ENCODE measurements at regions not wholly inside any gene's neighbourhood (a gene's known extent, or its start where the extent isn't known, plus 50 kb on each side); places are given as distances from the start of the nearest gene placed in this dataset.
A peak's percentile ranks its signal among the peaks of the same experiment; 100 is the strongest.

DNA sequence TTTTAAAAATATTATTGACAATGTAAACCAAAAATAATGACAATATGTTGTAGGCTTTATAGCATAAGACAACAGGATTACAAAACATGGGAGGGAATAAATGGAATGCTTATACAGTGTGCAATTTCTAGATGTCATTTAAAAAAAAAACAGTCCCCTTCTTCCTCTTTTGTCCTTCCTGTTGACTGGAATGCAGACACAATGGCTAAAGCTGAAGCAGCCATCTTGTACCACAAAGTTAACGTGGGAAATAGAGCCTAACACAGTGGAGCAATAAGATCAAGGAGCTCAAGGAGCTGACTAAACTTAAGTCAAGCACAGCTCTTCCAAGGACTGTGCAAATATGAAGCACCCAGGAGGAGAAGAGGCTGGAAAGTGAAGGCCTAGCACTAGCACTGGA lies 208.1 kb downstream of the ARHGAP12 start:
- no peak for DNase-seq (ENCODE audit: low read depth in 4 of 4, low spot score in 3 of 4)

- no peak for DNase-seq (ENCODE audit: low read depth in 4 of 4, low spot score in 3 of 4)
Observed at GRCh38 chr10:31709476-31709875, 219.2 kb downstream of the ARHGAP12 start.

GRCh38 chr10:31709028-31709427 lies 219.6 kb downstream of the ARHGAP12 start:
- DNase-seq (ENCODE audit: low read depth in 4 of 4, low spot score in 3 of 4), result no peak

GRCh38 chr10:31708474-31708873 lies 220.2 kb downstream of the ARHGAP12 start:
- DNase-seq (ENCODE audit: low read depth in 4 of 4, low spot score in 3 of 4), result no peak

DNA sequence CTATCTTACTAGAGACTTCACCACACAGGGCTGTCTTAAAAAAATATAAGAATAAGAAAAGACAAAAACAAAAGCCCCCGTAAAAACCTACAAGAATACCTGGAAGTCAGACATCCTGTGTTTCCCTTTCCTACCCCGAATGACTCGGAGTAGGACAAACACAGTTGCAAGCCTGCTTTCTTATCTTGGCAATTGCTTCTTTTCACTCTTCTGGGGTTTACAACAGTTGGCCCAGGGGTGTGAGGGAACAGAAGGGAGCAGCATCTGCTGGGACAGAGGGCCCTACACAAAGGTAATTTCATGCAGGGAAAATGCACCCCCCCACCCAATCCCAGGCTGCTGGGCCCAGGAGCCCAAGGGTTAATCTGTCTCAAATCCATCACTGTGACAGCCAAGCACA lies 220.6 kb downstream of the ARHGAP12 start:
- no peak for DNase-seq (ENCODE audit: low read depth in 4 of 4, low spot score in 3 of 4)

- peak in 3 of 4 donors; percentile 27 to 48 (median 37) for DNase-seq (ENCODE audit: low read depth in 4 of 4, low spot score in 3 of 4)
Observed at GRCh38 chr10:31707093-31708039, 221.3 kb downstream of the ARHGAP12 start.

DNA sequence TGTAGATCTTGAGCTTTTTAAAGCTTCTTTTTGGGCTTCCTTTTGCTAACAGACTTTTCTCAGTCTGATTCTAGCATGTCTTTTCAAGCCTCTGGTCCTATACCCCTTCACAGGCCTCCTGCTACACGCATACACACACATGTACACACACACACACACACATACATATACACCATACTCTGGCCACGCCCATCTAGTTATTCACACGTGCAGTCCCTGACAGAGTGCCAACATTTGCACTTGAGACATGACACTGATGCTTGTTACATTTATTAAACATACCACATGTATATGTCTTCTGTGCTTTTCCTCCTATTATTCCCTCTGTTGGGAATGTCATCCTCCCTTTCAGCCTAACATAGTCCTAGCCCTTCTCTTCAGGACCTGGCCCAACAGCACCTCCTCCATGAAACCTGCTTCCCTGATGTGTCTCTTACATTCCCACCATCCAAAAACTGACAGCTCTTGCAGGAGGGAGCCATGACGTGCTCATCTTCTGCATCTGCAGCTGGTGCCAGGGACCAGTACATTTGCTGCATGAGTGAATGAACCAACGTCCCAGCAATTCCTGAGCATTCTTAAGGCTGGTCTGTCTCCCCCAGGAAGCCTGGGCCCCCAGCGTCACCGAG lies 222.1 kb downstream of the ARHGAP12 start:
- DNase-seq (ENCODE audit: low read depth in 4 of 4, low spot score in 3 of 4), result no peak

GRCh38 chr10:31705136-31705535 lies 223.5 kb downstream of the ARHGAP12 start:
- DNase-seq (ENCODE audit: low read depth in 4 of 4, low spot score in 3 of 4), result no peak

DNA sequence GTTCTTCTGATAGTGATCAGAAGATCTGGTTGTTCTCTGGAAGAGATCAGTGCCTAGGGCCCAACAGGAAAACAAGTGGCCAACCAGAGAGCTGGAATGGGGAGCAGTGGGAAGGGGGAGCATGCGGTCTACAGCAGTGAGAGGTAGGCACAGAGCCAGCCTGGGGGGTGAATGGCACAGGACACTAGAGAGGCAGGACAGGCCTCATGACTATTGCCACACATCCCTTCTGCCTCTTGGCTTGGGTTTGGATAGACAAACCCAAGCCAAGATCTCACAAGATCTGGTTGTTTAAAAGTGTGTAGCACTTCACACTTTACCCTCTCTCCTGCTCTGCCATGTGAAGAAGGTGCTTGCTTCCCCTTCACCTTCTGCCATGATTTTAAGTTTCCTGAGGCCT lies 224.4 kb downstream of the ARHGAP12 start:
- DNase-seq (ENCODE audit: low read depth in 4 of 4, low spot score in 3 of 4), result no peak

DNA sequence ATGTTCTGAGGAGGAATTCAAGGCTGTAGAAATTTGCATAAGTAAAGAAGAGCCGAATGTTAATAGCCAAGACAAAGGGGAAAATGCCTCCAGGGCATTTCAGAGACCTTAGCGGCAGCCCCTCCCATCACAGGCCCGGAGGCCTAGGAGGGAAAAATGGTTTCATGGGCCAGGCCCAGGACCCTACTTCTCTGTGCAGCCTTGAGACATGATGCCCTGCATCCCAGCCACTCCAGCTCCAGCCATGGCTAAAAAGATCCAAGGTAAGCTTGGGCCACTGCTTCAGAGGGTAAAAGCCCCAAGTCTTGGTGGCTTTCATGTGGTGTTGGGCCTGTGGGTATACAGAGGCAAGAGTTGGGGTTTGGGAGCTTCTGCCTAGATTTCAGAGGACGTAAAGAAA lies 225.7 kb downstream of the ARHGAP12 start:
- DNase-seq (ENCODE audit: low read depth in 4 of 4, low spot score in 3 of 4), result no peak

DNA sequence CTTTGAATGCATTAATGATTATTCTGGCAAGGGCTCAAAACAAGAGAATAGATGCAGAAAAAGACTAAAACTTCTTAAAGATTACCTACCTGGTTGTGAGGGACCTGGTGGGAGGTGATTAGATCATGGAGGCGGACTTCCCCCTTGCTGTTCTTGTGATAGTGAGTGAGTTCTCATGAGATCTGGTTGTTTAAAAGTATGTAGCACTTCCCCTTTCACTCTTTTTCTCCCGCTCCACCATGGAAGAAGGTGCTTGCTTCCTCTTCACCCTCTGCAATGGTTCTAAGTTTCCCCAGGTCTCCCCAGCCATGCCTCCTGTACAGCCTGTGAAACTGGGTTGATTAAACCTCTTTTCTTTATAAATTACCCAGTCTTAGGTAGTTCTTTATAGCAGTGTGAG lies 226.6 kb downstream of the ARHGAP12 start:
- DNase-seq (ENCODE audit: low read depth in 4 of 4, low spot score in 3 of 4), result no peak

DNA sequence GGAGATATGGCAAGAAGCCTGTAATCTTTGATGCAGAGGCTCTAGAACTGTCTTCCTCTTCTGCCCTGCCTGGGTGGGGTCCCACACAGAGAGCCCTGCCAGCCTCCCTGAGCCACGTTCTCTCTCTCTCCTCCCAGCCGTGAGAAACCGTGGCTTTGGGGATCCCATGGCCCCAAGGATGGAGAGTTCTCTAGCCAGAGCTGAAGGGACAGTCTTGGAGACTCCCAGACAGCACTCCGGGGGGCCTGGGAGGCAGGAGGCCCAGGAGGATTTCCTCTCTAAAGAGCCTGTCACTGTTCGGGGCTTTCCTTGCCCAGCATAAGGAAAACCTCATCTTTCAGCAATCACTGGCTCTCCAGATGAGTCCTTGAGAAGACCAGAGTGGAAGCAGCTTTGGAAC lies 227.1 kb downstream of the ARHGAP12 start:
- no peak for DNase-seq (ENCODE audit: low read depth in 4 of 4, low spot score in 3 of 4)

- no peak for DNase-seq (ENCODE audit: low read depth in 4 of 4, low spot score in 3 of 4)
Observed at GRCh38 chr10:31700181-31700611, 228.4 kb downstream of the ARHGAP12 start.

- DNase-seq (ENCODE audit: low read depth in 4 of 4, low spot score in 3 of 4), result no peak
Observed at GRCh38 chr10:31698181-31698830, 230.3 kb downstream of the ARHGAP12 start.

GRCh38 chr10:31697271-31698180 lies 231.1 kb downstream of the ARHGAP12 start:
- peak in 1 of 4 donors; percentile 27 for DNase-seq (ENCODE audit: low read depth in 4 of 4, low spot score in 3 of 4)

- no peak for DNase-seq (ENCODE audit: low read depth in 4 of 4, low spot score in 3 of 4)
Observed at GRCh38 chr10:31694929-31695837, 233.4 kb downstream of the ARHGAP12 start.

DNA sequence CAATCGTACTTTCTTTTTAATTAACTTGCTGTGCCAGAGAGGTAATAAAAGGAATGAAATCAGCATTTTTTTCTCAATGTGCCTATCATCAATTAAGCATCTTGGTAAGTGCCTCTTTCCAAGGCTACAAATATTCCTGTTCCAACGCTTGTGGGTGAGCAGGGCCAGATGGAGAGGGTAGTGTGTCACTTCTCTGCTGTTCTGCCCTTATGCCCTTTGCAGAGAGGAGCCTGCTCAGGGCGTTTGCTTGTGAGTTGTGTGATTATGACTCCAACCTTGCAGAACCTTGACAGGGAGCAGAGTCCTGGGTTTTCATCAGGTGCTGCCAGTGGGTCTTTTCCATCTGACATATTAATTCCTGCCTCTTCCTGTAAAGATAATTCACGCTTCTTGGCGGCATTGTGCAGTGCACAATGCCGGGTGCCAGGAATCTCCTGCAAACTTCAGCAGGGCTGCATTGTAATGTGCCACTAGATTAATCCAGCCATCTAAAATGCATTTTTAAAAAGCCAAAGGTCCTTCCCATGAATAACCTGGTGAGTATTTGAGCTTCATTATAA lies 234.4 kb downstream of the ARHGAP12 start:
- no peak for DNase-seq (ENCODE audit: low read depth in 4 of 4, low spot score in 3 of 4)

GRCh38 chr10:31693491-31693890 lies 235.1 kb downstream of the ARHGAP12 start:
- DNase-seq (ENCODE audit: low read depth in 4 of 4, low spot score in 3 of 4), result no peak

DNA sequence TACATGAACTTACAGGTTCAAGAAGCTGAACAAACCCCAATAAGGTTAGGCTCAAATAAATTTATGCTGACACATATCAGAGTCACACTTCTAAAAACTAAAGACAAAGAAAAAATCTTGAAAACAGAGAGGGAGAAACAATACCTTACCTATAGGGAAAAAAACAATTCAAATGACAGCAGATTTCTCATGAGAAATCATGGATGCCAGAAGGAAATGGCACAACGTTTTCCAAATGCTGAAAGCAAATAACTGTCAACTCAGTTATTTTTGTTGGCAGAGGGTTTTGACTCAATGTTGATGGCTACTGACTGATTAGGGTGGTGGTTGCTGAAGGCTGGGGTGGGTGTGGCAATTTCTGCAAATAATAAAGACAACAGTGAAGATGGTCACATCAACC lies 239.4 kb downstream of the ARHGAP12 start:
- no peak for DNase-seq (ENCODE audit: low read depth in 4 of 4, low spot score in 3 of 4)

Data from left renal pelvis (tissue), 4 donors.